ENCODE measurements at regions not wholly inside any gene's neighbourhood (a gene's known extent, or its start where the extent isn't known, plus 50 kb on each side); places are given as distances from the start of the nearest gene placed in this dataset.

DNA sequence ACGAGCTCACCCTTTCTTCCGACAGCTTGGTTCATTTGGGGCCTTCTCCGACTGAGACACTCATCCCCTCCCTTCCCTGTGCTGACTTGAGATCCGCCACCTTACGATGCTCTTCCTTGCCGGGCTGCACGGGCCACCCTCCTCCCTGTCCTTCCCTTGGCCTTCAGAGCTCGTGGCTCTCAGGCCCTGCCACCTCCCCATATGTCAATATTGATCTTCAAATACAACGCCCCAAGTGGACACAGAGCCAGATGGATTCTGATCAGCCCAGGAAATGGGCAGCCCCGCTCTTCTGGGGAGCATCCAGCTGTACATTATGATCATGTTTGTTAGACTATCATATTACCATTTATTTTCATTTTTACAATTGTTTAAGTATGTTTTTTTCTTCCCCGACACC is 812.8 kb downstream of the TBC1D22A start:
- Mint-ChIP-seq H3K27me3 (peaks cover 13 to 24% of the 10 kb centered on the region in 2 donors), H3K4me1 (no peaks in the 10 kb centered on the region), H3K27ac (no peak overlapping the region), H3K4me3 (no peak overlapping the region), H3K36me3 (no peaks in the 10 kb centered on the region), H3K9me3 (no peaks in the 10 kb centered on the region)
- no peak for ATAC-seq (replicated peaks)
- DNase-seq: no peak

DNA sequence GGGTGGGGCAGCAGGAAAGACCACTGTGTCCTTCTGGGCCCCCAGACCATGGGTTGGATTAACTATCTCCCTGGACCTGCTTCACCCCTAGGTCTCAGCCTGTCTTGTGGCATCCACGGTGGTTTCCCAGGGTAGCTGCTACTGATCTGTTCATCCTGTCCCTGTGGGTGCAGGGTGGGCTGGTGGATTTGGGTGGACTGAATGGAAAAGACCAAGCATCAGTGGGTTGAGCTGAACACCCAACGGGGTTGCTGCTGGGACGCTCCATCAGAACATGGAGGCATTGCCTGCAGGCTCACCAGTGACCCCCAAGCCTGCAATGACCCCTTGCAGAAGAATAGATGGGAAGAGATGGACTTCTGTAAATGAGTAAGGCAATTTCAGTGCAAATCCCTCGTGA is 812.1 kb downstream of the TBC1D22A start:
- Mint-ChIP-seq H3K27ac (no peak overlapping the region), H3K4me1 (no peaks in the 10 kb centered on the region), H3K4me3 (no peak overlapping the region), H3K36me3 (no peaks in the 10 kb centered on the region), H3K9me3 (no peaks in the 10 kb centered on the region), H3K27me3 (peaks cover 13 to 21% of the 10 kb centered on the region in 2 donors)
- no peak for ATAC-seq (replicated peaks)
- no peak for DNase-seq

DNA sequence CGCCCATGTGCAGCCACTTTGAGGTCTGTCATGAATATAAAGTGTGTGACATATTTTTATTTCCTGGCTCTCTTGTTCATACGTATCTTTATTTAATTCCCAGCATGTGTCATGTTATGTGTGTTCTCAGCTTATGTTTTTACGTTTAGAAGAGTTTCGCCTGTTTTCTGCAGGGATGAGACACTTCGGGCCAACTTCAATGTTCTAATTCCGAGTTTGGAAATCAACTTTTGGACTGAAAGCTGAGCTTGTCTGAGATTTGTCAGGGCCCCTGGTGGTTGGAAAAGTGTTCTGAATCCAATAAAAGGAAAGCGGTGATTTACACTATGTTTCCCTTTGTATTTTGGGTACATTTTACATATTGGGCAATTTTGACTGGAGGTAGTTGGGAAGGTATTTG is 810.7 kb downstream of the TBC1D22A start:
- H3K4me3 Mint-ChIP-seq: no peak overlapping the region
- no peaks in the 10 kb centered on the region for H3K4me1 Mint-ChIP-seq
- H3K27me3 Mint-ChIP-seq: peaks cover 13 to 15% of the 10 kb centered on the region in 2 donors
- H3K27ac Mint-ChIP-seq: no peak overlapping the region
- no peaks in the 10 kb centered on the region for H3K36me3 Mint-ChIP-seq
- no peak for ATAC-seq (replicated peaks)
- no peaks in the 10 kb centered on the region for H3K9me3 Mint-ChIP-seq
- DNase-seq: no peak

DNA sequence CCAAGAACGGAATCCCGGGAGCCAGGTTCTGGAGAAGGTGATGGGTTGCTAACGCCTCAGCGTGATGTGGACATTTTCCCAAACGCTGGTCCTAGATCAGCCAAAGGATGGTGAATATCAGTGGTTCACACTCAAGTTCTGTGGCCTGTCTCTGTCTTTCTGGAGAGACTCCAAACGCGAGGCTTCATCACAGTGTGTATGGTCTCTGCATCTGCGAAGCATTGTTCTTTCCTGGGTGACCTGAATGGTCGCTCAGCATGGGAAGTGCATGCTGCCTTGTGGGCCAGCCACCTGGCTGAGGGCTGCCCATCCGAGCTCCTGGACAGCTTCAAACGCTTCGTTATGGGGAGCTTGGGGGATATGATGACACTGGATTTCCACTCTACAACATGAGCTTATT is 810.0 kb downstream of the TBC1D22A start:
- no peak for DNase-seq
- Mint-ChIP-seq H3K4me1 (no peaks in the 10 kb centered on the region), H3K27ac (no peak overlapping the region), H3K9me3 (no peaks in the 10 kb centered on the region), H3K36me3 (no peaks in the 10 kb centered on the region), H3K4me3 (no peak overlapping the region), H3K27me3 (peaks cover 13 to 14% of the 10 kb centered on the region in 2 donors)
- ATAC-seq (replicated peaks): no peak

DNA sequence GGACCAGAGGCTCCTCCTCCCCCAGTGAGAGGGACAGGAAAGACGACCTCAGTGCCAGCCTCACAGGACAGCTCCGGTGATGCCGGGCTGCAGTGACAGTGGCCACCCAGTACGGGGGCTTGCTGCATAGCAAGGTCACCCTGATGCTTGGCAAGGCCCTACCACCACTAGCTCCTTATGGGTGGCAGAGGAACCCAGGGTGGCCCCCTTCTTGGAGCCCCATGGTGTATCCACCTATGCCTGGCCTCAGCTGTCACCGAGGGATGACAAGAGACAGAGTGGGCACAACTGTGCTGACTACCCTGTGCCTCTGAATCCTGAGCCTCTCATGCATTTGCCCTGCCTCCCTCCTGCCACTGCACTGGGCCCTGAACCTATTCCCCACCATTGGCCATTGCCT is 809.2 kb downstream of the TBC1D22A start:
- ATAC-seq (replicated peaks) (no peak), DNase-seq (no peak)
- Mint-ChIP-seq H3K4me3 (no peak overlapping the region), H3K27me3 (peaks cover 8 to 14% of the 10 kb centered on the region in 2 donors), H3K27ac (no peak overlapping the region), H3K9me3 (no peaks in the 10 kb centered on the region), H3K36me3 (no peaks in the 10 kb centered on the region), H3K4me1 (no peaks in the 10 kb centered on the region)

DNA sequence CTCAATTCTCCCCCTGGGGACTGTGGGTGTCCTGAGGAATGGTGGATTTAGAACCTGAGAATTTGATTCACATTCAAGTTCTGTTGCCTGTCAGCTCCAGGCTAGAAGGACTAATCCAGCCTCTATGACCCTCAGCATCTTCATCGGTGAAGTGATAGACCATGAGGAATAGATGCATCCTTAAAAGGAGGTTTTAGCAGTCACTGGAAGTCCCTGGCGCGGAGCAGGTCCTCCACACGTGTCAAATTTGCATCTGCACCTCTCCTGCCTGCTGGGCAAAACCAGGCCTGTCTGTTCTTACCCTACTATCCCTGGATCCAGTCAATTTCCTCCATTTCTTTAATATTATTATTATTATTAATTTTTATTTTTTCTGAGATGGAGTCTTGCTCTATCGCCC is 808.4 kb downstream of the TBC1D22A start:
- H3K27ac Mint-ChIP-seq: no peak overlapping the region
- peaks cover 8 to 13% of the 10 kb centered on the region in 2 donors for H3K27me3 Mint-ChIP-seq
- DNase-seq (no peak), ATAC-seq (replicated peaks) (no peak)
- H3K4me3 Mint-ChIP-seq: no peak overlapping the region
- H3K36me3 Mint-ChIP-seq: no peaks in the 10 kb centered on the region
- no peaks in the 10 kb centered on the region for H3K4me1 Mint-ChIP-seq
- H3K9me3 Mint-ChIP-seq: no peaks in the 10 kb centered on the region

GRCh38 chr22:47570300-47570685 is 807.8 kb downstream of the TBC1D22A start:
- H3K27me3 Mint-ChIP-seq: peaks cover 7% of the 10 kb centered on the region in 2 donors
- no peak overlapping the region for H3K27ac Mint-ChIP-seq

GRCh38 chr22:47569389-47570299 is 807.2 kb downstream of the TBC1D22A start:
- Mint-ChIP-seq H3K4me1 (no peaks in the 10 kb centered on the region), H3K9me3 (no peaks in the 10 kb centered on the region), H3K27ac (no peak overlapping the region), H3K4me3 (no peak overlapping the region), H3K36me3 (no peaks in the 10 kb centered on the region), H3K27me3 (peaks cover 3 to 4% of the 10 kb centered on the region in 2 donors)
- DNase-seq (no peak), ATAC-seq (replicated peaks) (no peak)

More at GRCh38 chr22:47570300-47570685, 807.8 kb downstream of the TBC1D22A start:
- Mint-ChIP-seq H3K4me1 (no peaks in the 10 kb centered on the region), H3K36me3 (no peaks in the 10 kb centered on the region), H3K9me3 (no peaks in the 10 kb centered on the region), H3K4me3 (no peak overlapping the region)
- DNase-seq (no peak), ATAC-seq (replicated peaks) (no peak)

DNA sequence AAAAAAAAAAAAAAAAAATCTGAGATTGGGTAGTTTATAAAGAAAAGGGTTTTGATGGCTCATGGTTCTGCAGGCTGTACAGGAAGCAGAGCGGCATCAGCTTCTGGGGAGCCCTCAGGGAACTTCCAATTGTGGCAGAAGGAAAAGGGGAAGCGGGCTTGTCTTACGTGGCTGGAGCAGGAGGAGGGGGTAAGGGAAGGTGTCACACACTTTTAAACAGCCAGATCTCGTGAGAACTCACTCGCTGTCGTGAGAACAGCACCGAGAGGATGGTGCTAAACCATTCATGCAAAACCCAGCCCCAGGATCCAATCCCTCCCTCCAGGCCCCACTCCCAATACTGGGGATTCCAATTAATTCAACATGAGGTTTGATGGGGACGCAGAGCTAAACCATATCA is 806.2 kb downstream of the TBC1D22A start:
- no peaks in the 10 kb centered on the region for H3K4me1 Mint-ChIP-seq
- DNase-seq: no peak
- no peaks in the 10 kb centered on the region for H3K9me3 Mint-ChIP-seq
- H3K36me3 Mint-ChIP-seq: no peaks in the 10 kb centered on the region
- no peak overlapping the region for H3K27ac Mint-ChIP-seq
- peaks cover 0 to under 1% of the 10 kb centered on the region in 2 donors for H3K27me3 Mint-ChIP-seq
- no peak overlapping the region for H3K4me3 Mint-ChIP-seq
- no peak for ATAC-seq (replicated peaks)

DNA sequence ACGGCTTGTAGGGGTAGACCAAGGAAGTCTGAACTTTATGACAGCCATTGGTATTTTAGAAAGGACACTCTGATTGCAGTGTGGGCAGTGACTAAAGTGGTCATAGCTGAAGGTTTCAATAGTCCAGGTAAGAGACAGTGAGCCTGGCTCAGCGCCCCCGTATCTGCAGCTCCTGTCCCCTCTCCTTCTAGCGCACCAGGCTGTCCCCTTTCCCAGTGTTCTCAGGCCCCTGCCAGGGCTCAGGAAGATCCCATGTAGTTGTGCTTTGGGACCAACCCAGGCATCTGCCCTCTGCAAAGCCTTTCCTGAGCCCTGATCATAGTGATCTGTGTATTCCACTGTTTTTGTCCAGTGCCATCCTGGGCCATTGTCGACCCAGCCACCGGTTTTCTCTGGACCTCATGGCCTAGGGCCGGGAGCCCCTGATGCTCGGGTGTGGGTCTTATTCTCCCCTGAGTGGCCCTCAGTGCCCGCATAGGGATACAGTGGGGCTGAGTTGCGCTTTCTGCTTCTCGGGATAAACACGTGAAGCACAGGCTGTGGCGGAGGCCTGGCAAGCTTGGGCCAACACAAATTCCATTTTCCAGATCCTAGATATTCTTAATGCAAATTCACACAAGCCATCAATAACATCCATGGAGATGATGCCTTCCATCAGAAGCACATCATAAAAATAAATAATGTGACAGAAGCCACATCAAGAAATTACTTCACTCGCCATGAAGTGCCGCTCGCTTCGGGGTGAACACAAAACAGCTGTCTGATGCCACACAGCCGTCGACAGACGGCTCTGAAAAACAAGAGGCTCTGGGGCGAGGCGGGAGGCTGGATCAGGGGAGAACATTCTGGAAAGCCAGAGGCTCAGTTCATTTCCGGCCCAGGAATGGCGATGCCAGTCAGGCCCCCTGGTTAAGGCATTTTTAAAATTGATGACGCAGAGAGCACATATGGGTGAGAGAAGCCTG is 805.0 kb downstream of the TBC1D22A start:
- Mint-ChIP-seq H3K4me1 (no peaks in the 10 kb centered on the region), H3K27ac (no peak overlapping the region), H3K36me3 (no peaks in the 10 kb centered on the region), H3K9me3 (no peaks in the 10 kb centered on the region), H3K27me3 (peaks cover 0 to 9% of the 10 kb centered on the region in 2 donors), H3K4me3 (no peak overlapping the region)
- no peak for ATAC-seq (replicated peaks)
- DNase-seq: no peak

- Mint-ChIP-seq H3K9me3 (no peaks in the 10 kb centered on the region), H3K4me3 (no peak overlapping the region), H3K4me1 (no peaks in the 10 kb centered on the region), H3K27me3 (peaks cover 0 to 9% of the 10 kb centered on the region in 2 donors), H3K36me3 (no peaks in the 10 kb centered on the region), H3K27ac (no peak overlapping the region)
- ATAC-seq (replicated peaks) (no peak), DNase-seq (no peak)
Observed at GRCh38 chr22:47566491-47566890, 804.0 kb downstream of the TBC1D22A start.

DNA sequence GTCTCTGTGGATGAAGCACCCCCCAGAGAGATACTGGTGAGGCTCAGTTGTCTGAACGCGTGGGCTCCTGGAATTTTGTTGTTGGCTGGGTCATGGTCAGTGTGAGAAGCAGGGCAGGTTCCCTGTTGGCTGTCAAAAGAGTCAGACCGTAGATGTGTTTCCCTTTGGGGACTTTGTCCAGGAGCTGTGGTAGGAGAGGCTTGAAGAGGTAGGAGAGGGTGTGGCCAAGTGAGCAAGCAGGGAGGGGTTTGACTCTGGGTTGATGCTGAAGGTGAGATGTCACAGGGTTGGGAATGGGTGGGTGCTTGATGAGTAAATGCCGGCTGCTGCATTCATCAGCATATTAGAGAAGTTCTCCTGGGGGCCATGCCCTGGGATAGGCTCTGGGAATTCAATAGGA is 803.2 kb downstream of the TBC1D22A start:
- DNase-seq (no peak), ATAC-seq (replicated peaks) (no peak)
- Mint-ChIP-seq H3K27me3 (peaks cover 6 to 9% of the 10 kb centered on the region in 2 donors), H3K4me1 (no peaks in the 10 kb centered on the region), H3K9me3 (no peaks in the 10 kb centered on the region), H3K27ac (no peak overlapping the region), H3K4me3 (no peak overlapping the region), H3K36me3 (no peaks in the 10 kb centered on the region)

DNA sequence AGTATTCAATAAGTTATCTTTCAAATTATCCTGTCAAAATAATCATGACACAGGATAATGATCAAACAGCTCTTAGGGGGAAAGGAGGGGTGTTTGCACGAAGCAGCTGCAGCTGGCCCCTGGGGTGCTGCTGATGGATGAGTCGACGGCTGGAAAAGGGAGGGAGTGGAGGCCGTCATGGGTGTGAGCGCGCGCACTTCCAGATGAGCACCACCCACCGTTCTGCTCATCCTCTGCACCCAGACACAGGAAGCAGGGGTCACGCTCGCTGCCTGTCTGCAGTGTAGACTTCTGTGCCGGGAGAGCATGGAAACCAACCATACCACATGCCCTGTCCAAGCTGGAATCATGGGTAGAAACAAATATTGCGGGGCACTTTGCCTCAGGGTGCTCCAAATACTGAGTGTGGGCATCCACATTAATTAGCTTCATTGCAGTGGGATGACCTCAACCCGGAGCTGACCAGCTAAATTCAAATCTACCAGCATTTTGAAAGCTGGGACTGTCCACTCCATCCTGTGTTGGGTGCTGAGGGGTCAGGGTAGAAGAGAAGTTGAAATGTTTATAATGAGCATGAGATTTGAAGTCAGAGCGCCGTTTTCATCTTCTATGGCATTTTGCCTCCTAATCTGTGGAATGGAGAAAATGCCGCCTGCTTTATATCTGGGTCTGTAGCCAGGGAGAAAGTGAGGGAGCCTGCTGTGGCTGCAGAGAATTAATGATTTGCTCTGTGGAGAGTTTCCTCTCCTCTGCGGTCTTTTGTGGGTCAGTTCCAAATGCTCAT is 802.4 kb downstream of the TBC1D22A start:
- Mint-ChIP-seq H3K36me3 (no peaks in the 10 kb centered on the region), H3K4me1 (no peaks in the 10 kb centered on the region), H3K27me3 (peaks cover 6 to 9% of the 10 kb centered on the region in 2 donors), H3K27ac (no peak overlapping the region), H3K9me3 (no peaks in the 10 kb centered on the region), H3K4me3 (no peak overlapping the region)
- no peak for DNase-seq
- no peak for ATAC-seq (replicated peaks)

- Mint-ChIP-seq H3K27me3 (peaks cover 6 to 10% of the 10 kb centered on the region in 2 donors), H3K27ac (no peak overlapping the region), H3K9me3 (no peaks in the 10 kb centered on the region), H3K4me1 (no peaks in the 10 kb centered on the region), H3K4me3 (no peak overlapping the region), H3K36me3 (no peaks in the 10 kb centered on the region)
- ATAC-seq (replicated peaks) (no peak), DNase-seq (no peak)
Observed at GRCh38 chr22:47564158-47564450, 801.7 kb downstream of the TBC1D22A start.
